Osteoblast (primary cell): ENCODE measurements at regions not wholly inside any gene's neighbourhood (a gene's known extent, or its start where the extent isn't known, plus 50 kb on each side); places are given as distances from the start of the nearest gene placed in this dataset. TPM values are rescaled to one million over a fixed set of nuclear protein-coding genes. Genes with fewer than 3 reads are reported as not detected.
A peak's percentile ranks its signal among the peaks of the same experiment; 100 is the strongest.
"Not testable (repeated sequence)": the region's sequence is repeated elsewhere in the genome, so short reads cannot be mapped to it uniquely, and the experiment has no call there.

ENCODE experiments used
- DNase-seq: peaks from one replicate; pipeline ENCODE4 v3.0.0; 2011; ENCODE audit warnings: low spot score, mixed read lengths; ENCODE audit not compliant: insufficient read length; ENCODE audit errors: missing footprints
- H2AFZ ChIP-seq: 2 replicates; pipeline ENCODE4 v1.6.0; 2011; ENCODE audit warnings: mild to moderate bottlenecking, low read length
- H3K27ac ChIP-seq: 2 replicates; pipeline ENCODE4 v1.5.1; 2011; ENCODE audit warnings: mild to moderate bottlenecking, low read depth, low read length, moderate library complexity
- H3K27me3 ChIP-seq: 2 replicates; pipeline ENCODE4 v1.6.0; 2012; ENCODE audit warnings: mild to moderate bottlenecking, control low read depth, inconsistent platforms, low read length, moderate library complexity; ENCODE audit not compliant: insufficient read depth
- H3K36me3 ChIP-seq: 2 replicates; pipeline ENCODE4 v1.5.1; 2011; ENCODE audit warnings: mild to moderate bottlenecking, low read length, control low read depth, moderate library complexity; ENCODE audit not compliant: insufficient read depth
- H3K4me1 ChIP-seq: 2 replicates; pipeline ENCODE4 v1.5.1; 2011; ENCODE audit warnings: mild to moderate bottlenecking, low read length, control low read depth, moderate library complexity; ENCODE audit not compliant: insufficient read depth
- H3K4me2 ChIP-seq: 2 replicates; pipeline ENCODE4 v1.6.0; 2011; ENCODE audit warnings: mild to moderate bottlenecking, low read length; ENCODE audit not compliant: insufficient read depth
- H3K4me3 ChIP-seq: fragments of 200-600 bp; sonication (generic); 3 replicates; pipeline ENCODE4 v1.5.1; 2012; ENCODE audit warnings: mild to moderate bottlenecking, low read length, inconsistent platforms; ENCODE audit not compliant: insufficient read depth
- H3K79me2 ChIP-seq: 2 replicates; pipeline ENCODE4 v1.6.0; 2012; ENCODE audit warnings: mild to moderate bottlenecking, low read length, control low read depth, inconsistent platforms; ENCODE audit not compliant: insufficient read depth
- H3K9me3 ChIP-seq: 2 replicates; pipeline ENCODE4 v1.5.1; 2011; ENCODE audit warnings: low read depth, low read length, control low read depth
- H4K20me1 ChIP-seq: 2 replicates; pipeline ENCODE4 v1.6.0; 2012; ENCODE audit warnings: mild to moderate bottlenecking, low read length, control low read depth; ENCODE audit not compliant: insufficient read depth
- small RNA-seq: library from RNA; depleted of rRNA; stranded (forward); fragments of <200 nt; gene quantifications from one replicate; pipeline ENCODE3, GENCODE V24; 2012
- TF ChIP-seq, protein P1 (sequence below): IDR thresholded peaks from 2 replicates; pipeline ENCODE4 v1.5.1; 2011; ENCODE audit warnings: mild to moderate bottlenecking, low read depth, low read length, moderate library complexity; ENCODE audit errors: extremely low read depth

DNA sequence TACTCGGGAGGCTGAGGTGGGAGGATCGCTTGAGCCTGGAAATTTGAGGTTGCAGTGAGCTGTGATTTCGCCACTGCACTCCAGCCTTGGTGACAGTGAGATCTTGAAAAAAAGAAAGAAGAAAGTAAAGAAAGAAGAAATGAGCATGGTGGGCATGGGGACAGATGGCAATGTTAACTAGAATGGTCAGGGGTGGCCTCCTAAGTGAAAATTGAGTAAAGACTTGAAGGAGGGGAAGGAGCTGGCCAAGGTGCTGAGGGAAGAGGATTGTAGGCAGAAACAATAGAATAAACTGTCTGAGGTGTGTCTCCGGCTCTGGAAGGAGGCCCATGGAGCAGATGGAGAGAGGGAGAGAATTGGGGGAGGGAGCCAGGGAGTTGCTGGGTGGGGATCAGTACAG lies 60.1 kb upstream of the METTL14 start:
- not testable (repeated sequence) for H2AFZ ChIP-seq, H4K20me1 ChIP-seq, DNase-seq, H3K27ac ChIP-seq, H3K4me3 ChIP-seq, H3K4me1 ChIP-seq, H3K9me3 ChIP-seq, H3K79me2 ChIP-seq, H3K36me3 ChIP-seq, H3K4me2 ChIP-seq, H3K27me3 ChIP-seq

DNA sequence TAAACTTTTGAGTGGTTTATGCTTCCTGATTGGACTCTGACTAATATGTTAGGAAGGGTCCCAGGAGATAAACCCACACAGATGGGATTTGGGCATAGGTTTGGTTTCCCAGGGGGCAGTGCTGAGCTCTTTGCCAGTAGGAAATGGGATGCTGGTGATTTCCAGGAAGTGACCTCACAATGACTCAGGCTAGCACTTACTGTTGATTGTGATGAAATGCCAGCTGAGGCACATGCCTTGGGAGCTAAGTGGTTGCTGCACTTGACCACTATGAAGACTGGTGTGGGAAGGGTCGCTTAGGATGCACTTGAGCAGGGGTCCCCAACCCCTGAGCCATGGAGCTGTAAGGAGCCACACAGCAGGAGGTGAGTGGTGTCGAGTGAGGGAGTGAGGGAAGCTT lies 55.5 kb upstream of the METTL14 start:
- not testable (repeated sequence) for H3K27me3 ChIP-seq, H3K4me3 ChIP-seq, H3K4me2 ChIP-seq, H4K20me1 ChIP-seq, H3K36me3 ChIP-seq, H3K9me3 ChIP-seq, H3K4me1 ChIP-seq, H3K27ac ChIP-seq, H2AFZ ChIP-seq, H3K79me2 ChIP-seq
- peak; percentile 10 for DNase-seq
- TF ChIP-seq, protein P1, sequence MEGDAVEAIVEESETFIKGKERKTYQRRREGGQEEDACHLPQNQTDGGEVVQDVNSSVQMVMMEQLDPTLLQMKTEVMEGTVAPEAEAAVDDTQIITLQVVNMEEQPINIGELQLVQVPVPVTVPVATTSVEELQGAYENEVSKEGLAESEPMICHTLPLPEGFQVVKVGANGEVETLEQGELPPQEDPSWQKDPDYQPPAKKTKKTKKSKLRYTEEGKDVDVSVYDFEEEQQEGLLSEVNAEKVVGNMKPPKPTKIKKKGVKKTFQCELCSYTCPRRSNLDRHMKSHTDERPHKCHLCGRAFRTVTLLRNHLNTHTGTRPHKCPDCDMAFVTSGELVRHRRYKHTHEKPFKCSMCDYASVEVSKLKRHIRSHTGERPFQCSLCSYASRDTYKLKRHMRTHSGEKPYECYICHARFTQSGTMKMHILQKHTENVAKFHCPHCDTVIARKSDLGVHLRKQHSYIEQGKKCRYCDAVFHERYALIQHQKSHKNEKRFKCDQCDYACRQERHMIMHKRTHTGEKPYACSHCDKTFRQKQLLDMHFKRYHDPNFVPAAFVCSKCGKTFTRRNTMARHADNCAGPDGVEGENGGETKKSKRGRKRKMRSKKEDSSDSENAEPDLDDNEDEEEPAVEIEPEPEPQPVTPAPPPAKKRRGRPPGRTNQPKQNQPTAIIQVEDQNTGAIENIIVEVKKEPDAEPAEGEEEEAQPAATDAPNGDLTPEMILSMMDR = peak; percentile 17

DNA sequence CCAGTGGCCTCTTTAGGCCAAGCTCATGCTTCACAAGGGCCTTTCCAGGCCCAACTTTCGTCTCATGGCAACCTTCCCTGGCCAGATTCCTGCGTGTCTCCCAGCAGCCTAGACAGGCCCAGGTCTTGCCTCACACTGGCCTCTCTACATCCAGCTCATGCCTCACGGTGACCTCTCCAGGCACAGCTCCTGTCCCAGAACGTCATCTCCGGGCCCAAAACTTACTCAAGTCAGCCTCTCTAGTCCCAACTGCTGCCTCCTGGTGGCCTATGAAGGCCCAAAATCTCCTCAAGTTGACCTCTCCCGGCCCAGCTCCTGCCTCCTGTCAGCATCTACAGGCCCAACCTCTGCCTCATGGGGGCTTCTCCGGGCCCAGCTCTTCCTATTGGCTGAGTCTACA lies 54.3 kb upstream of the METTL14 start:
- not testable (repeated sequence) for H3K4me2 ChIP-seq, H3K36me3 ChIP-seq, H2AFZ ChIP-seq, DNase-seq, H4K20me1 ChIP-seq, H3K27me3 ChIP-seq, H3K79me2 ChIP-seq, H3K27ac ChIP-seq, H3K4me3 ChIP-seq, H3K4me1 ChIP-seq, H3K9me3 ChIP-seq

DNA sequence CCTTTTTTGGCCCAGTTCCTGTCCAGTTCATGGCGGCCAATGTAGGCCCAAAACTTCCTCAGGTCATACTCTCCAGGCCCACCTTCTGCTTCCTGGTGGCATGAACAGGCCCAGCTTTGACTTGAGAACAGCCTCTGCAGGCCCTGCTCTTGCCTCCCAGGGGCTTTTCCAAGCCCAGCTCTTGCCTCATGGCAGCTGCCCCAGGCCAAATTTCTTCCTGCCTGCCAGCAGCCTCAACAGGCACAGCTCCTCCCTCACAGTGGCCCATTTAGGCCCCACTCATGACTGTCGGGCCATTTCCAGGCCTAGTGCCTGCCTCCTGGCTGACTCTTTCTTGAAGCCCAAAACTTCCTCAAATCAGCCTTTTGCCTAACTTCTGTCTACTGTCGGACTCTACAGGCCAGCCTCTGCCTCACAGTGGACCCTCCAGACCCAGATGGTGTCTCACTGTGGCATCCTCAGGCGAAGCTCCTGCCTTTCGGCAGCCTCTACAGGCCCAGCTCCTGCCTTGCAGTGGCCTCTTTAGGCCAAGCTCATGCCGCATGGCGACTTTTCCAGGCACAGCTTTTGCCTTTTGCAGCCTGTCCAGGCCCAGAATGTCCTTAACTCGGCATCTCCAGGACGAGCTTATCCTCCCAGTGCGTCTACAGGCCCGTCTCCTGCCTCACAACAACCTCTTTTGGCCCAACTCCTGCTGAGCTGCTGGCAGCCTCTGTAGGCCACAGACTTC lies 53.7 kb upstream of the METTL14 start:
- H3K4me1 ChIP-seq, H3K4me3 ChIP-seq, H3K9me3 ChIP-seq, H3K4me2 ChIP-seq, H3K36me3 ChIP-seq, H2AFZ ChIP-seq, H4K20me1 ChIP-seq, H3K27ac ChIP-seq, DNase-seq, H3K27me3 ChIP-seq, H3K79me2 ChIP-seq: not testable (repeated sequence)

DNA sequence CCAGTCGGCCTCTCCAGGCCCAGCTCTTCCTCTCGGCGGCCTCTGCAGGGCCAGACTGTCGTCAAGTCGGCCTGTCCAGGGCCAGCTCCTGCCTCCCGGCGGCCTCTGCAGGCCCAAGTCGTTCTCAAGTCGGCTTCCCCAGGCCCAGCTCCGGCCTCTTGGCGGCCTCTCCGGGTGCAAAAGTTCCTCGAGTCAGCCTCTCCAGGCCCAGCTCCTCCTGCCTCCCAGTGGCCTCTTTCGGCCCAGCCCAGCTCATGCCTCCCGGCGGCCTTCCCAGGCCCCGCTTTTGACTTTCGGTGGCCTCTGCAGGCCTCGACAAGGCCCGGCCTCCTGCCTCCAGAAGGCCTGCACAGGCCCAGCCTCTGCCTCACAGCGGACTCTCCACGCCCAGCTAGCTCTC lies 51.7 kb upstream of the METTL14 start:
- H2AFZ ChIP-seq, H3K27ac ChIP-seq, DNase-seq, H3K9me3 ChIP-seq, H4K20me1 ChIP-seq, H3K4me1 ChIP-seq, H3K27me3 ChIP-seq, H3K36me3 ChIP-seq, H3K4me3 ChIP-seq, H3K4me2 ChIP-seq, H3K79me2 ChIP-seq: not testable (repeated sequence)

DNA sequence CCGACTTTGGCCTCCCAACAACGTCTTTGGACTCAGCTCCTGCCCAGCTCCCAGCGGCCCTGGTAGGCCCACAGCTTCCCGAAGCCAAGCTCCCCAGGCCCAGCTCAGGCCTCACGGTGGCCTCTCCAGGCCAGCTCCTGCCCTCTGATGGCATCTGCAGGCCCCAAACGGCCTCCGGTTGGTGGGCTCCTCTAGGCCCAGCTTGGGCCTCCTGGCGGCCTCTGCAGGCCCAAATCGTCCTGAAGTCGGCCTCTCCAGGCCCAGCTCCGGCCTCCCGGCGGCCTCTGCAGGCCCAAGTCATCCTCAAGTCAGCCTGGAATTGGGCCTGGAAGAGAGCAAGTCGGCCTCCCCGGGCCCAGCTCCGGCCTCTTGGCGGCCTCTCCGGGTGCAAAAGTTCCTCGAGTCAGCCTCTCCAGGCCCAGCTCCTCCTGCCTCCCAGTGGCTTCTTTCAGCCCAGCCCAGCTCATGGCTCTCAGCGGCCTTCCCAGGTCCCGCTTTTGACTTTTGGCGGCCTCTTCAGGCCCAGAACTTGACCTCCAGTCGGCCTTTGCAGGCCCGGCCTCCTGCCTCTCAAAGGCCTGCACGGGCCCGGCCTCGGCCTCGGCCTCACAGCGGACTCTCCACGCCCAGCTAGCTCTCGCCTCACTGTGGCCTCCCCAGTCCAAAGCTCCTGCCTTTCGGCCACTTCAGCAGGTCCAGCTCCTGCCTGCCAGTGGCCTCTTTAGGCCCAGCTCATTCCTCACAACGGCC lies 50.9 kb upstream of the METTL14 start:
- not testable (repeated sequence) for DNase-seq, H3K36me3 ChIP-seq, H3K4me3 ChIP-seq, H2AFZ ChIP-seq, H3K27me3 ChIP-seq, H3K9me3 ChIP-seq, H4K20me1 ChIP-seq, H3K4me2 ChIP-seq, H3K27ac ChIP-seq, H3K79me2 ChIP-seq, H3K4me1 ChIP-seq

Small RNA genes lying in the stretch of these regions (small RNA-seq; reads per million reads assigned to genes)
- gene AC092670.1 = not detected
- not detected for gene RNU6-1054P
